ENCODE measurements at regions not wholly inside any gene's neighbourhood (a gene's known extent, or its start where the extent isn't known, plus 50 kb on each side); places are given as distances from the start of the nearest gene placed in this dataset.

GRCh38 chr11:11220786-11221185 is 132.3 kb downstream of the CSNK2A3 start:
- TF ChIP-seq GATA3 (IDR thresholded peaks at IDR 0.05; ENCODE audit: low read depth, low read length), result no peak
- no peak for TF ChIP-seq GATA2 (IDR thresholded peaks at IDR 0.05; ENCODE audit: low read depth, low read length)

- TF ChIP-seq GATA3 (IDR thresholded peaks at IDR 0.05; ENCODE audit: low read depth, low read length) (no peak), GATA2 (IDR thresholded peaks at IDR 0.05; ENCODE audit: low read depth, low read length) (no peak)
These were observed 134.4 kb downstream of the CSNK2A3 start for GRCh38 chr11:11218629-11218986.

GRCh38 chr11:11217929-11218628 is 135.0 kb downstream of the CSNK2A3 start:
- TF ChIP-seq GATA2 (IDR thresholded peaks at IDR 0.05; ENCODE audit: low read depth, low read length), result no peak
- no peak for TF ChIP-seq GATA3 (IDR thresholded peaks at IDR 0.05; ENCODE audit: low read depth, low read length)

GRCh38 chr11:11217289-11217928 is 135.6 kb downstream of the CSNK2A3 start:
- no peak for TF ChIP-seq GATA3 (IDR thresholded peaks at IDR 0.05; ENCODE audit: low read depth, low read length)
- TF ChIP-seq GATA2 (IDR thresholded peaks at IDR 0.05; ENCODE audit: low read depth, low read length), result no peak

GRCh38 chr11:11215944-11216343 is 137.1 kb downstream of the CSNK2A3 start:
- TF ChIP-seq GATA2 (IDR thresholded peaks at IDR 0.05; ENCODE audit: low read depth, low read length), result no peak
- no peak for TF ChIP-seq GATA3 (IDR thresholded peaks at IDR 0.05; ENCODE audit: low read depth, low read length)

GRCh38 chr11:11215058-11215815 is 137.8 kb downstream of the CSNK2A3 start:
- TF ChIP-seq GATA3 (IDR thresholded peaks at IDR 0.05; ENCODE audit: low read depth, low read length) (no peak), GATA2 (IDR thresholded peaks at IDR 0.05; ENCODE audit: low read depth, low read length) (no peak)

GRCh38 chr11:11213117-11213516 is 139.9 kb downstream of the CSNK2A3 start:
- TF ChIP-seq GATA2 (IDR thresholded peaks at IDR 0.05; ENCODE audit: low read depth, low read length) (no peak), GATA3 (IDR thresholded peaks at IDR 0.05; ENCODE audit: low read depth, low read length) (no peak)

- TF ChIP-seq GATA3 (IDR thresholded peaks at IDR 0.05; ENCODE audit: low read depth, low read length) (no peak), GATA2 (IDR thresholded peaks at IDR 0.05; ENCODE audit: low read depth, low read length) (no peak)
These were observed 141.2 kb downstream of the CSNK2A3 start for GRCh38 chr11:11211888-11212287.

GRCh38 chr11:11211186-11211585 is 141.9 kb downstream of the CSNK2A3 start:
- no peak for TF ChIP-seq GATA2 (IDR thresholded peaks at IDR 0.05; ENCODE audit: low read depth, low read length)
- no peak for TF ChIP-seq GATA3 (IDR thresholded peaks at IDR 0.05; ENCODE audit: low read depth, low read length)

- no peak for TF ChIP-seq GATA2 (IDR thresholded peaks at IDR 0.05; ENCODE audit: low read depth, low read length)
- no peak for TF ChIP-seq GATA3 (IDR thresholded peaks at IDR 0.05; ENCODE audit: low read depth, low read length)
These were observed 142.6 kb downstream of the CSNK2A3 start for GRCh38 chr11:11210446-11210845.

- TF ChIP-seq GATA3 (IDR thresholded peaks at IDR 0.05; ENCODE audit: low read depth, low read length), result no peak
- TF ChIP-seq GATA2 (IDR thresholded peaks at IDR 0.05; ENCODE audit: low read depth, low read length), result no peak
These were observed 143.1 kb downstream of the CSNK2A3 start for GRCh38 chr11:11209967-11210366.

GRCh38 chr11:11208994-11209393 is 144.1 kb downstream of the CSNK2A3 start:
- TF ChIP-seq GATA2 (IDR thresholded peaks at IDR 0.05; ENCODE audit: low read depth, low read length) (no peak), GATA3 (IDR thresholded peaks at IDR 0.05; ENCODE audit: low read depth, low read length) (no peak)

GRCh38 chr11:11207428-11207827 is 145.6 kb downstream of the CSNK2A3 start:
- no peak for TF ChIP-seq GATA3 (IDR thresholded peaks at IDR 0.05; ENCODE audit: low read depth, low read length)
- no peak for TF ChIP-seq GATA2 (IDR thresholded peaks at IDR 0.05; ENCODE audit: low read depth, low read length)

- TF ChIP-seq GATA2 (IDR thresholded peaks at IDR 0.05; ENCODE audit: low read depth, low read length), result no peak
These were observed 146.6 kb downstream of the CSNK2A3 start for GRCh38 chr11:11206484-11206883.

GRCh38 chr11:11202885-11203284 is 150.2 kb downstream of the CSNK2A3 start:
- TF ChIP-seq GATA2 (IDR thresholded peaks at IDR 0.05; ENCODE audit: low read depth, low read length), result no peak
- TF ChIP-seq GATA3 (IDR thresholded peaks at IDR 0.05; ENCODE audit: low read depth, low read length), result no peak

All from SH-SY5Y (cell line).